Activated CD4-positive, alpha-beta memory T cell treated with anti-CD3 and anti-CD28 coated beads, Interleukin-2, amount 10 ng/mL, durations not matched to agents 7 days and 5 days (primary cell): ENCODE measurements at regions not wholly inside any gene's neighbourhood (a gene's known extent, or its start where the extent isn't known, plus 50 kb on each side); places are given as distances from the start of the nearest gene placed in this dataset.
"Not testable (repeated sequence)": the region's sequence is repeated elsewhere in the genome, so short reads cannot be mapped to it uniquely, and the experiment has no call there.

Experiments used
- CTCF ChIA-PET: fragments of 350-600 bp; sonication (Branson Sonifier 250); formaldehyde crosslinking; loops from one replicate; lab custom pipeline; 2021; ENCODE audit warnings: antibody characterized with exemption, inconsistent platforms; lab: Charles Lee
- POLR2A ChIA-PET: fragments of 350-600 bp; sonication (Branson Sonifier 250); formaldehyde crosslinking; loops from one replicate; lab custom pipeline; 2021; ENCODE audit warnings: antibody characterized with exemption; lab: Charles Lee
- DNase-seq: peaks from one replicate; pipeline ENCODE4 v3.0.0-alpha.2; 2020
- H3K27ac Mint-ChIP-seq: one replicate; pipeline ENCODE4 v1.8.0; 2021; ENCODE audit warnings: mild to moderate bottlenecking, mixed read lengths
- H3K27me3 Mint-ChIP-seq: one replicate; pipeline ENCODE4 v1.8.0; 2021; ENCODE audit warnings: mixed read lengths
- H3K36me3 Mint-ChIP-seq: one replicate; pipeline ENCODE4 v1.8.0; 2021; ENCODE audit warnings: low read depth, mixed read lengths
- H3K4me1 Mint-ChIP-seq: one replicate; pipeline ENCODE4 v1.8.0; 2021; ENCODE audit warnings: mixed read lengths
- H3K4me3 Mint-ChIP-seq: one replicate; pipeline ENCODE4 v1.8.0; 2021; ENCODE audit warnings: mild to moderate bottlenecking, mixed read lengths
- H3K9me3 Mint-ChIP-seq: one replicate; pipeline ENCODE4 v1.8.0; 2021; ENCODE audit warnings: mixed read lengths

GRCh38 chr2:168323529-168324021, 76.2 kb upstream of the STK39 start:
- POLR2A ChIA-PET = no interaction called here
- H3K36me3 Mint-ChIP-seq = no peaks in the 10 kb centered on the region

GRCh38 chr2:168326572-168326971, 79.2 kb upstream of the STK39 start:
- Mint-ChIP-seq H3K9me3 (peaks cover 9% of the 10 kb centered on the region), H3K4me3 (no peak overlapping the region), H3K27me3 (peaks cover 24% of the 10 kb centered on the region), H3K36me3 (peaks cover 3% of the 10 kb centered on the region), H3K4me1 (peaks cover 13% of the 10 kb centered on the region), H3K27ac (no peak overlapping the region)
- CTCF ChIA-PET = no interaction called here
- DNase-seq = no peak
- POLR2A ChIA-PET = no interaction called here

More at GRCh38 chr2:168323529-168324021, 76.2 kb upstream of the STK39 start:
- no peak overlapping the region for H3K27ac Mint-ChIP-seq
- CTCF ChIA-PET = interaction anchor here (1.1 kb wide), 1 partner anchor 23 kb away, joined by 3 read pairs; no protein-coding TSS in a partner anchor
- H3K27me3 Mint-ChIP-seq = peaks cover 28% of the 10 kb centered on the region
- DNase-seq = no peak
- H3K4me3 Mint-ChIP-seq = no peak overlapping the region
- H3K9me3 Mint-ChIP-seq = no peaks in the 10 kb centered on the region
- H3K4me1 Mint-ChIP-seq = peaks cover 11% of the 10 kb centered on the region

GRCh38 chr2:168327328-168327727, 79.9 kb upstream of the STK39 start:
- H3K27me3 Mint-ChIP-seq = peaks cover 19% of the 10 kb centered on the region
- peaks cover 3% of the 10 kb centered on the region for H3K36me3 Mint-ChIP-seq
- no peak overlapping the region for H3K4me3 Mint-ChIP-seq
- H3K4me1 Mint-ChIP-seq = peaks cover 13% of the 10 kb centered on the region
- ChIA-PET CTCF (interaction anchor here (1.0 kb wide), 1 partner anchor 9 kb away, joined by 4 read pairs; no protein-coding TSS in a partner anchor), POLR2A (no interaction called here)
- no peak overlapping the region for H3K27ac Mint-ChIP-seq
- no peak for DNase-seq
- H3K9me3 Mint-ChIP-seq = peaks cover 9% of the 10 kb centered on the region

GRCh38 chr2:168328421-168328820, 81.0 kb upstream of the STK39 start:
- DNase-seq = no peak
- no peak overlapping the region for H3K27ac Mint-ChIP-seq
- no peak overlapping the region for H3K4me3 Mint-ChIP-seq
- CTCF ChIA-PET = interaction anchor here (1.0 kb wide), 1 partner anchor 8 kb away, joined by 4 read pairs; no protein-coding TSS in a partner anchor
- H3K36me3 Mint-ChIP-seq = peaks cover 3% of the 10 kb centered on the region
- H3K27me3 Mint-ChIP-seq = peaks cover 10% of the 10 kb centered on the region
- peaks cover 12% of the 10 kb centered on the region for H3K4me1 Mint-ChIP-seq
- H3K9me3 Mint-ChIP-seq = peaks cover 9% of the 10 kb centered on the region
- POLR2A ChIA-PET = no interaction called here

GRCh38 chr2:168330624-168331423, 83.4 kb upstream of the STK39 start:
- ChIA-PET POLR2A (no interaction called here), CTCF (no interaction called here)
- Mint-ChIP-seq H3K27me3 (no peaks in the 10 kb centered on the region), H3K9me3 (peaks cover 9% of the 10 kb centered on the region), H3K4me3 (no peak overlapping the region), H3K36me3 (peaks cover 3% of the 10 kb centered on the region), H3K4me1 (peaks cover 2% of the 10 kb centered on the region), H3K27ac (no peak overlapping the region)
- DNase-seq = no peak

- not testable (repeated sequence) for H3K4me1 Mint-ChIP-seq, H3K27me3 Mint-ChIP-seq
- POLR2A ChIA-PET = interaction anchor here (0.6 kb wide), 1 partner anchor 174 kb away, joined by 3 read pairs; no protein-coding TSS in a partner anchor
Measured at GRCh38 chr2:168335254-168335653, 87.9 kb upstream of the STK39 start.

GRCh38 chr2:168336786-168337388, 89.5 kb upstream of the STK39 start:
- Mint-ChIP-seq H3K36me3 (no peaks in the 10 kb centered on the region), H3K4me1 (peaks cover 5% of the 10 kb centered on the region), H3K27ac (no peak overlapping the region), H3K9me3 (no peaks in the 10 kb centered on the region), H3K27me3 (peaks cover 6% of the 10 kb centered on the region), H3K4me3 (no peak overlapping the region)
- DNase-seq = peak; percentile 62
- POLR2A ChIA-PET = interaction anchor here (1.1 kb wide), 1 partner anchor 8 kb away, joined by 3 read pairs; no protein-coding TSS in a partner anchor
- CTCF ChIA-PET = interaction anchor here (0.6 to 2.1 kb wide), 16 partner anchors 9 to 585 kb away, joined by 3 to 16 read pairs (median 4); no protein-coding TSS in a partner anchor

More at GRCh38 chr2:168335254-168335653, 87.9 kb upstream of the STK39 start:
- not testable (repeated sequence) for DNase-seq, H3K27ac Mint-ChIP-seq, H3K9me3 Mint-ChIP-seq, H3K36me3 Mint-ChIP-seq, H3K4me3 Mint-ChIP-seq
- CTCF ChIA-PET = interaction anchor here (1.1 kb wide), 1 partner anchor 11 kb away, joined by 3 read pairs; no protein-coding TSS in a partner anchor

GRCh38 chr2:168338292-168338691, 90.9 kb upstream of the STK39 start:
- no peaks in the 10 kb centered on the region for H3K36me3 Mint-ChIP-seq
- no peak overlapping the region for H3K27ac Mint-ChIP-seq

DNA sequence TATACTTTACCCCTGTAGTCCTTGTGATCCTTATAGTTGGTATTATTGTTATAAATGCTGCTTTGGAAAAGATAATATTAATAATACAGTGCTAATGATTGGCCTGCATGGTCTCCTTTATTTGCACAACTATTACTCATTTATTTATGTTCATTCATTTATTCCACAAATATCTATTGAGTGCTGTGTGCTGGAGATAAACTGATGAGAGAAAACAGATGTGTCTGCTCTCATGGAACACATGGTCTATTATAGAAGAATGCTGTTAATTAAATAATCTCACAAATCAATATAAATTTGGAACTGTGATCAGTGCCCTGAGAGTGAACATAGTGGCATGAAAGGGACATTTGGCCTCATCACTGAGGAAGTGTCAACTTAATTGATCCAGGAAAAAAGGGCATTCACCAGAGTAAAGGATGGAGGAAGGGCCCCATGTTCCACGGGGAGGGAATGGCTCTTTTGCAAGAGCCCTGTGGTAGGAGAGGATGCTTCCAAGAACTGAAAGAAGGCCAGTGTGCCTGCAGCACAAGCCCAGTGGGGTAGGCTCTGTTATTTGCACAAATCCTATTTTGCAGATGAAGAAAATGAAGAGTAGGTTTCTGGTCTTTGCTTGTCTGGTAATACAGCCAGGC, 91.5 kb upstream of the STK39 start:
- Mint-ChIP-seq H3K27ac (no peak overlapping the region), H3K4me3 (no peak overlapping the region), H3K27me3 (peaks cover 11% of the 10 kb centered on the region), H3K9me3 (no peaks in the 10 kb centered on the region), H3K36me3 (no peaks in the 10 kb centered on the region), H3K4me1 (peaks cover 5% of the 10 kb centered on the region)
- no peak for DNase-seq
- ChIA-PET POLR2A (no interaction called here), CTCF (interaction anchor here (1.2 kb wide), 1 partner anchor 9 kb away, joined by 3 read pairs; no protein-coding TSS in a partner anchor)

More at GRCh38 chr2:168338292-168338691, 90.9 kb upstream of the STK39 start:
- ChIA-PET CTCF (interaction anchor here (1.7 to 2.1 kb wide), 2 partner anchors 10 to 201 kb away, joined by 4 to 6 read pairs; no protein-coding TSS in a partner anchor), POLR2A (no interaction called here)
- peaks cover 5% of the 10 kb centered on the region for H3K4me1 Mint-ChIP-seq
- no peak overlapping the region for H3K4me3 Mint-ChIP-seq
- H3K27me3 Mint-ChIP-seq = peaks cover 6% of the 10 kb centered on the region
- DNase-seq = no peak
- no peaks in the 10 kb centered on the region for H3K9me3 Mint-ChIP-seq

- no peak for DNase-seq
- CTCF ChIA-PET = no interaction called here
- H3K4me3 Mint-ChIP-seq = no peak overlapping the region
- no peak overlapping the region for H3K27ac Mint-ChIP-seq
- POLR2A ChIA-PET = no interaction called here
- H3K36me3 Mint-ChIP-seq = no peaks in the 10 kb centered on the region
- peaks cover 11% of the 10 kb centered on the region for H3K27me3 Mint-ChIP-seq
- peaks cover 5% of the 10 kb centered on the region for H3K4me1 Mint-ChIP-seq
- no peaks in the 10 kb centered on the region for H3K9me3 Mint-ChIP-seq
Measured at GRCh38 chr2:168340931-168341330, 93.5 kb upstream of the STK39 start.

DNA sequence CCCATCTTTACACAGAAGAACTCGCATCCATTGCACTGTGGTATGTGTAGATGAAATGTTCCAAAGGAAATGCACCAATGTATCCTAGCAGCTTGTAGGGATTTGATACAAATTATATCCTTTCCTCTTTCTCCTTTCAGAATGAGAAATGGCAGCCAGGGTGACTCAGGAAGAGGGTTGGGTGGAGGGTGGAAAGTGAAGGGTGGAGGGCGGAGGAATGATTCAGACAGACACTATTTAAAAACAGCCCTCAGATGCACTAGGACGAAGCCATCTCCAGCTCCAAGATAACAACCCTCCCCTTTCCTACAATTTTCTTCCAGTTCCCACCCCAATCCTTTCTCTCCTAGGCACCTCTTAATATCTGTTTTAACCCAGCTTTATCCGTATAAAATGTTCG, 96.2 kb upstream of the STK39 start:
- POLR2A ChIA-PET = interaction anchor here (0.7 kb wide), 1 partner anchor 100 kb away, joined by 4 read pairs; no protein-coding TSS in a partner anchor
- Mint-ChIP-seq H3K4me1 (peaks cover 5% of the 10 kb centered on the region), H3K27ac (no peak overlapping the region), H3K9me3 (no peaks in the 10 kb centered on the region), H3K4me3 (no peak overlapping the region), H3K36me3 (no peaks in the 10 kb centered on the region), H3K27me3 (peaks cover 11% of the 10 kb centered on the region)
- no peak for DNase-seq
- CTCF ChIA-PET = no interaction called here

DNA sequence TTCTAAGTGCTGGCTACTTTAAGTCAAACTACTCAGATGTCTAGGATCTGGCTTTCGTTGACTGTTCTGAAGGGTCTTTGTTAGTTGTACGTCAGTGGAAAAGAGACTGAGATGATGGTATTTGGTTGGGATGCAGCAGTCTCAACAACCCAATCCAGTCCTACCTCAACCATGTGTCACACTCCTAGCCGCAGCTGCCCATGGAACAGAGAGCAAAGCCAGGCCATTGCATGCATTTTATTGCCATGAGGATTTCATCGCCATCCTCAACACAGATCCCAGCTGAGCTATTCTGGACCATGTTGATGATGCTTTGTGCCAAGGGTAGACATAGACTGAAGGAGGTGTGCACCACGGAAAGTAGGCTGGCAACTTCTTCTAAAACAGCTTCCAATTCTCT, 97.3 kb upstream of the STK39 start:
- Mint-ChIP-seq H3K36me3 (no peaks in the 10 kb centered on the region), H3K27ac (no peak overlapping the region), H3K9me3 (no peaks in the 10 kb centered on the region), H3K27me3 (peaks cover 11% of the 10 kb centered on the region), H3K4me3 (no peak overlapping the region), H3K4me1 (peaks cover 5% of the 10 kb centered on the region)
- no peak for DNase-seq
- ChIA-PET CTCF (no interaction called here), POLR2A (interaction anchor here (0.6 to 1.0 kb wide), 2 partner anchors 8 to 571 kb away, joined by 3 read pairs; no protein-coding TSS in a partner anchor)
